WTC11 (cell line): ENCODE measurements at regions not wholly inside any gene's neighbourhood (a gene's known extent, or its start where the extent isn't known, plus 50 kb on each side); places are given as distances from the start of the nearest gene placed in this dataset.

ENCODE experiments used
- ATAC-seq: fragments of 200-7000 bp; cut with Tn5 transposase; 2 replicates; pipeline ENCODE4 v1.10.0; 2021; ENCODE audit warnings: mild to moderate bottlenecking, moderate library complexity
- CTCF ChIA-PET: fragments of 300-600 bp; sonication (Branson Sonifier 250); formaldehyde crosslinking; loops from one replicate; lab custom pipeline; 2021; ENCODE audit warnings: antibody characterized with exemption; lab: Charles Lee
- POLR2A ChIA-PET: fragments of 350-600 bp; sonication (Branson Sonifier 250); formaldehyde crosslinking; loops from one replicate; lab custom pipeline; 2021; ENCODE audit warnings: antibody characterized with exemption; lab: Charles Lee
- DNase-seq: peaks from one replicate; pipeline ENCODE4 v3.0.0; 2021; ENCODE audit warnings: low spot score
- H3K27ac Mint-ChIP-seq: 2 replicates; pipeline ENCODE4 v1.8.0; 2021; ENCODE audit warnings: mixed read lengths
- H3K27me3 Mint-ChIP-seq: 2 replicates; pipeline ENCODE4 v1.8.0; 2021; ENCODE audit warnings: low read depth, mild to moderate bottlenecking, moderate library complexity, mixed read lengths
- H3K36me3 Mint-ChIP-seq: 2 replicates; pipeline ENCODE4 v1.8.0; 2021; ENCODE audit warnings: mixed read lengths
- H3K4me1 Mint-ChIP-seq: 2 replicates; pipeline ENCODE4 v1.8.0; 2022; ENCODE audit warnings: mixed read lengths
- H3K4me3 Mint-ChIP-seq: 2 replicates; pipeline ENCODE4 v1.8.0; 2021; ENCODE audit warnings: mild to moderate bottlenecking, moderate library complexity, mixed read lengths
- H3K9me3 Mint-ChIP-seq: 2 replicates; pipeline ENCODE4 v1.8.0; 2021; ENCODE audit warnings: mixed read lengths
- ATF3 ChIP-seq: sonication (generic); formaldehyde crosslinking; conservative IDR thresholded peaks from 2 replicates; pipeline ENCODE4 v1.8.1; 2022; ENCODE audit warnings: mild to moderate bottlenecking, missing genetic modification reagents
- JAZF1 ChIP-seq: fragments of 250-450 bp; sonication (Bioruptor Pico); IDR thresholded peaks from 2 replicates; pipeline ENCODE4 v1.9.0; 2021; ENCODE audit warnings: moderate library complexity, mild to moderate bottlenecking, inconsistent platforms
- MXD4 ChIP-seq: fragments of 250-450 bp; sonication (Bioruptor Pico); IDR thresholded peaks from 2 replicates; pipeline ENCODE4 v1.8.0; 2021; ENCODE audit warnings: mild to moderate bottlenecking, moderate library complexity, borderline replicate concordance
- PRRX2 ChIP-seq: fragments of 250-450 bp; sonication (Bioruptor Pico); IDR thresholded peaks from 2 replicates; pipeline ENCODE4 v1.8.0; 2021; ENCODE audit warnings: mild to moderate bottlenecking
- SMAD3 ChIP-seq: sonication (generic); formaldehyde crosslinking; IDR thresholded peaks from 2 replicates; pipeline ENCODE4 v1.8.0; 2022; ENCODE audit warnings: missing genetic modification reagents, mild to moderate bottlenecking, borderline replicate concordance
- TCF7 ChIP-seq: sonication (generic); formaldehyde crosslinking; IDR thresholded peaks from 2 replicates; pipeline ENCODE4 v1.8.0; 2022; ENCODE audit warnings: mild to moderate bottlenecking, low read depth, missing genetic modification reagents, moderate library complexity
- ZNF317 ChIP-seq: sonication (generic); formaldehyde crosslinking; IDR thresholded peaks from 2 replicates; pipeline ENCODE4 v1.8.1; 2023; ENCODE audit warnings: low read depth, mild to moderate bottlenecking, moderate library complexity, missing genetic modification reagents, borderline replicate concordance
- ZNF416 ChIP-seq: fragments of 250-450 bp; sonication (Bioruptor Pico); IDR thresholded peaks from 2 replicates; pipeline ENCODE4 v1.9.0; 2021; ENCODE audit warnings: mild to moderate bottlenecking, inconsistent platforms
- ZNF423 ChIP-seq: fragments of 250-450 bp; sonication (Bioruptor Pico); IDR thresholded peaks from 2 replicates; pipeline ENCODE4 v2.1.2; 2022; ENCODE audit warnings: mild to moderate bottlenecking, moderate library complexity
- TF ChIP-seq, protein P1 (sequence below): sonication (generic); formaldehyde crosslinking; IDR thresholded peaks from 2 replicates; pipeline ENCODE4 v1.8.0; 2022; ENCODE audit warnings: mild to moderate bottlenecking, missing genetic modification reagents
- TF ChIP-seq, protein P2 (sequence below): sonication (generic); formaldehyde crosslinking; IDR thresholded peaks from 2 replicates; pipeline ENCODE4 v1.8.1; 2023; ENCODE audit warnings: mild to moderate bottlenecking, missing genetic modification reagents, moderate library complexity
- TF ChIP-seq, protein P3 (sequence below): sonication (generic); formaldehyde crosslinking; IDR thresholded peaks from 2 replicates; pipeline ENCODE4 v1.8.0; 2022; ENCODE audit warnings: mild to moderate bottlenecking, missing genetic modification reagents
- TF ChIP-seq, protein P4 (sequence below): sonication (generic); formaldehyde crosslinking; conservative IDR thresholded peaks from 2 replicates; pipeline ENCODE4 v1.8.1; 2023; ENCODE audit warnings: mild to moderate bottlenecking, low read depth, missing genetic modification reagents, moderate library complexity
- TF ChIP-seq, protein P5 (sequence below): sonication (generic); formaldehyde crosslinking; IDR thresholded peaks from 2 replicates; pipeline ENCODE4 v1.8.1; 2023; ENCODE audit warnings: mild to moderate bottlenecking, missing genetic modification reagents
- TF ChIP-seq, protein P6 (sequence below): fragments of 200-600 bp; IDR thresholded peaks from 2 replicates; pipeline ENCODE4 v1.8.0; 2022; ENCODE audit warnings: antibody characterized with exemption
- TF ChIP-seq, protein P7 (sequence below): sonication (generic); formaldehyde crosslinking; IDR thresholded peaks from 2 replicates; pipeline ENCODE4 v1.8.1; 2023; ENCODE audit warnings: mild to moderate bottlenecking, missing genetic modification reagents

GRCh38 chr4:3686753-3687152 lies 79.4 kb upstream of the ADRA2C start:
- H3K27me3 Mint-ChIP-seq: no peaks in the 10 kb centered on the region
- POLR2A ChIA-PET: no interaction called here
- H3K27ac Mint-ChIP-seq: no peak overlapping the region
- DNase-seq: peak; percentile 1
- CTCF ChIA-PET: interaction anchor here (0.9 kb wide), 1 partner anchor 53 kb away, joined by 3 read pairs; no protein-coding TSS in a partner anchor
- H3K36me3 Mint-ChIP-seq: no peaks in the 10 kb centered on the region
- no peak for TF ChIP-seq ZNF423 (CRISPR knock-in tag)
- no peak for TF ChIP-seq TCF7 (CRISPR knock-in tag)
- TF ChIP-seq, protein P1, sequence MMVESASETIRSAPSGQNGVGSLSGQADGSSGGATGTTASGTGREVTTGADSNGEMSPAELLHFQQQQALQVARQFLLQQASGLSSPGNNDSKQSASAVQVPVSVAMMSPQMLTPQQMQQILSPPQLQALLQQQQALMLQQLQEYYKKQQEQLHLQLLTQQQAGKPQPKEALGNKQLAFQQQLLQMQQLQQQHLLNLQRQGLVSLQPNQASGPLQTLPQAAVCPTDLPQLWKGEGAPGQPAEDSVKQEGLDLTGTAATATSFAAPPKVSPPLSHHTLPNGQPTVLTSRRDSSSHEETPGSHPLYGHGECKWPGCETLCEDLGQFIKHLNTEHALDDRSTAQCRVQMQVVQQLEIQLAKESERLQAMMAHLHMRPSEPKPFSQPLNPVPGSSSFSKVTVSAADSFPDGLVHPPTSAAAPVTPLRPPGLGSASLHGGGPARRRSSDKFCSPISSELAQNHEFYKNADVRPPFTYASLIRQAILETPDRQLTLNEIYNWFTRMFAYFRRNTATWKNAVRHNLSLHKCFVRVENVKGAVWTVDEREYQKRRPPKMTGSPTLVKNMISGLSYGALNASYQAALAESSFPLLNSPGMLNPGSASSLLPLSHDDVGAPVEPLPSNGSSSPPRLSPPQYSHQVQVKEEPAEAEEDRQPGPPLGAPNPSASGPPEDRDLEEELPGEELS (CRISPR knock-in tag): no peak
- TF ChIP-seq, protein P2, sequence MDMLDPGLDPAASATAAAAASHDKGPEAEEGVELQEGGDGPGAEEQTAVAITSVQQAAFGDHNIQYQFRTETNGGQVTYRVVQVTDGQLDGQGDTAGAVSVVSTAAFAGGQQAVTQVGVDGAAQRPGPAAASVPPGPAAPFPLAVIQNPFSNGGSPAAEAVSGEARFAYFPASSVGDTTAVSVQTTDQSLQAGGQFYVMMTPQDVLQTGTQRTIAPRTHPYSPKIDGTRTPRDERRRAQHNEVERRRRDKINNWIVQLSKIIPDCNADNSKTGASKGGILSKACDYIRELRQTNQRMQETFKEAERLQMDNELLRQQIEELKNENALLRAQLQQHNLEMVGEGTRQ (CRISPR knock-in tag): no peak
- no peak for TF ChIP-seq MXD4
- no peak for TF ChIP-seq ATF3
- TF ChIP-seq, protein P3, sequence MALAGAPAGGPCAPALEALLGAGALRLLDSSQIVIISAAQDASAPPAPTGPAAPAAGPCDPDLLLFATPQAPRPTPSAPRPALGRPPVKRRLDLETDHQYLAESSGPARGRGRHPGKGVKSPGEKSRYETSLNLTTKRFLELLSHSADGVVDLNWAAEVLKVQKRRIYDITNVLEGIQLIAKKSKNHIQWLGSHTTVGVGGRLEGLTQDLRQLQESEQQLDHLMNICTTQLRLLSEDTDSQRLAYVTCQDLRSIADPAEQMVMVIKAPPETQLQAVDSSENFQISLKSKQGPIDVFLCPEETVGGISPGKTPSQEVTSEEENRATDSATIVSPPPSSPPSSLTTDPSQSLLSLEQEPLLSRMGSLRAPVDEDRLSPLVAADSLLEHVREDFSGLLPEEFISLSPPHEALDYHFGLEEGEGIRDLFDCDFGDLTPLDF (CRISPR knock-in tag): no peak
- TF ChIP-seq ZNF317 (CRISPR knock-in tag): no peak
- no peak for TF ChIP-seq ZNF416 (CRISPR knock-in tag)
- no peak for TF ChIP-seq PRRX2
- no peak for TF ChIP-seq SMAD3 (CRISPR knock-in tag)
- TF ChIP-seq, protein P4, sequence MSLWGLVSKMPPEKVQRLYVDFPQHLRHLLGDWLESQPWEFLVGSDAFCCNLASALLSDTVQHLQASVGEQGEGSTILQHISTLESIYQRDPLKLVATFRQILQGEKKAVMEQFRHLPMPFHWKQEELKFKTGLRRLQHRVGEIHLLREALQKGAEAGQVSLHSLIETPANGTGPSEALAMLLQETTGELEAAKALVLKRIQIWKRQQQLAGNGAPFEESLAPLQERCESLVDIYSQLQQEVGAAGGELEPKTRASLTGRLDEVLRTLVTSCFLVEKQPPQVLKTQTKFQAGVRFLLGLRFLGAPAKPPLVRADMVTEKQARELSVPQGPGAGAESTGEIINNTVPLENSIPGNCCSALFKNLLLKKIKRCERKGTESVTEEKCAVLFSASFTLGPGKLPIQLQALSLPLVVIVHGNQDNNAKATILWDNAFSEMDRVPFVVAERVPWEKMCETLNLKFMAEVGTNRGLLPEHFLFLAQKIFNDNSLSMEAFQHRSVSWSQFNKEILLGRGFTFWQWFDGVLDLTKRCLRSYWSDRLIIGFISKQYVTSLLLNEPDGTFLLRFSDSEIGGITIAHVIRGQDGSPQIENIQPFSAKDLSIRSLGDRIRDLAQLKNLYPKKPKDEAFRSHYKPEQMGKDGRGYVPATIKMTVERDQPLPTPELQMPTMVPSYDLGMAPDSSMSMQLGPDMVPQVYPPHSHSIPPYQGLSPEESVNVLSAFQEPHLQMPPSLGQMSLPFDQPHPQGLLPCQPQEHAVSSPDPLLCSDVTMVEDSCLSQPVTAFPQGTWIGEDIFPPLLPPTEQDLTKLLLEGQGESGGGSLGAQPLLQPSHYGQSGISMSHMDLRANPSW (CRISPR knock-in tag): no peak
- TF ChIP-seq JAZF1: no peak
- TF ChIP-seq, protein P5, sequence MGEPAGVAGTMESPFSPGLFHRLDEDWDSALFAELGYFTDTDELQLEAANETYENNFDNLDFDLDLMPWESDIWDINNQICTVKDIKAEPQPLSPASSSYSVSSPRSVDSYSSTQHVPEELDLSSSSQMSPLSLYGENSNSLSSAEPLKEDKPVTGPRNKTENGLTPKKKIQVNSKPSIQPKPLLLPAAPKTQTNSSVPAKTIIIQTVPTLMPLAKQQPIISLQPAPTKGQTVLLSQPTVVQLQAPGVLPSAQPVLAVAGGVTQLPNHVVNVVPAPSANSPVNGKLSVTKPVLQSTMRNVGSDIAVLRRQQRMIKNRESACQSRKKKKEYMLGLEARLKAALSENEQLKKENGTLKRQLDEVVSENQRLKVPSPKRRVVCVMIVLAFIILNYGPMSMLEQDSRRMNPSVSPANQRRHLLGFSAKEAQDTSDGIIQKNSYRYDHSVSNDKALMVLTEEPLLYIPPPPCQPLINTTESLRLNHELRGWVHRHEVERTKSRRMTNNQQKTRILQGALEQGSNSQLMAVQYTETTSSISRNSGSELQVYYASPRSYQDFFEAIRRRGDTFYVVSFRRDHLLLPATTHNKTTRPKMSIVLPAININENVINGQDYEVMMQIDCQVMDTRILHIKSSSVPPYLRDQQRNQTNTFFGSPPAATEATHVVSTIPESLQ: no peak
- TF ChIP-seq, protein P6, sequence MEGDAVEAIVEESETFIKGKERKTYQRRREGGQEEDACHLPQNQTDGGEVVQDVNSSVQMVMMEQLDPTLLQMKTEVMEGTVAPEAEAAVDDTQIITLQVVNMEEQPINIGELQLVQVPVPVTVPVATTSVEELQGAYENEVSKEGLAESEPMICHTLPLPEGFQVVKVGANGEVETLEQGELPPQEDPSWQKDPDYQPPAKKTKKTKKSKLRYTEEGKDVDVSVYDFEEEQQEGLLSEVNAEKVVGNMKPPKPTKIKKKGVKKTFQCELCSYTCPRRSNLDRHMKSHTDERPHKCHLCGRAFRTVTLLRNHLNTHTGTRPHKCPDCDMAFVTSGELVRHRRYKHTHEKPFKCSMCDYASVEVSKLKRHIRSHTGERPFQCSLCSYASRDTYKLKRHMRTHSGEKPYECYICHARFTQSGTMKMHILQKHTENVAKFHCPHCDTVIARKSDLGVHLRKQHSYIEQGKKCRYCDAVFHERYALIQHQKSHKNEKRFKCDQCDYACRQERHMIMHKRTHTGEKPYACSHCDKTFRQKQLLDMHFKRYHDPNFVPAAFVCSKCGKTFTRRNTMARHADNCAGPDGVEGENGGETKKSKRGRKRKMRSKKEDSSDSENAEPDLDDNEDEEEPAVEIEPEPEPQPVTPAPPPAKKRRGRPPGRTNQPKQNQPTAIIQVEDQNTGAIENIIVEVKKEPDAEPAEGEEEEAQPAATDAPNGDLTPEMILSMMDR: no peak
- TF ChIP-seq, protein P7, sequence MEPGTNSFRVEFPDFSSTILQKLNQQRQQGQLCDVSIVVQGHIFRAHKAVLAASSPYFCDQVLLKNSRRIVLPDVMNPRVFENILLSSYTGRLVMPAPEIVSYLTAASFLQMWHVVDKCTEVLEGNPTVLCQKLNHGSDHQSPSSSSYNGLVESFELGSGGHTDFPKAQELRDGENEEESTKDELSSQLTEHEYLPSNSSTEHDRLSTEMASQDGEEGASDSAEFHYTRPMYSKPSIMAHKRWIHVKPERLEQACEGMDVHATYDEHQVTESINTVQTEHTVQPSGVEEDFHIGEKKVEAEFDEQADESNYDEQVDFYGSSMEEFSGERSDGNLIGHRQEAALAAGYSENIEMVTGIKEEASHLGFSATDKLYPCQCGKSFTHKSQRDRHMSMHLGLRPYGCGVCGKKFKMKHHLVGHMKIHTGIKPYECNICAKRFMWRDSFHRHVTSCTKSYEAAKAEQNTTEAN (CRISPR knock-in tag): no peak
- ATAC-seq: no peak
- no peaks in the 10 kb centered on the region for H3K4me1 Mint-ChIP-seq
- peaks cover 2% of the 10 kb centered on the region; the same call in 1 of the 2 replicates for H3K9me3 Mint-ChIP-seq
- H3K4me3 Mint-ChIP-seq: no peak overlapping the region
